ENCODE measurements at regions not wholly inside any gene's neighbourhood (a gene's known extent, or its start where the extent isn't known, plus 50 kb on each side); places are given as distances from the start of the nearest gene placed in this dataset.
A peak's percentile ranks its signal among the peaks of the same experiment; 100 is the strongest.

DNA sequence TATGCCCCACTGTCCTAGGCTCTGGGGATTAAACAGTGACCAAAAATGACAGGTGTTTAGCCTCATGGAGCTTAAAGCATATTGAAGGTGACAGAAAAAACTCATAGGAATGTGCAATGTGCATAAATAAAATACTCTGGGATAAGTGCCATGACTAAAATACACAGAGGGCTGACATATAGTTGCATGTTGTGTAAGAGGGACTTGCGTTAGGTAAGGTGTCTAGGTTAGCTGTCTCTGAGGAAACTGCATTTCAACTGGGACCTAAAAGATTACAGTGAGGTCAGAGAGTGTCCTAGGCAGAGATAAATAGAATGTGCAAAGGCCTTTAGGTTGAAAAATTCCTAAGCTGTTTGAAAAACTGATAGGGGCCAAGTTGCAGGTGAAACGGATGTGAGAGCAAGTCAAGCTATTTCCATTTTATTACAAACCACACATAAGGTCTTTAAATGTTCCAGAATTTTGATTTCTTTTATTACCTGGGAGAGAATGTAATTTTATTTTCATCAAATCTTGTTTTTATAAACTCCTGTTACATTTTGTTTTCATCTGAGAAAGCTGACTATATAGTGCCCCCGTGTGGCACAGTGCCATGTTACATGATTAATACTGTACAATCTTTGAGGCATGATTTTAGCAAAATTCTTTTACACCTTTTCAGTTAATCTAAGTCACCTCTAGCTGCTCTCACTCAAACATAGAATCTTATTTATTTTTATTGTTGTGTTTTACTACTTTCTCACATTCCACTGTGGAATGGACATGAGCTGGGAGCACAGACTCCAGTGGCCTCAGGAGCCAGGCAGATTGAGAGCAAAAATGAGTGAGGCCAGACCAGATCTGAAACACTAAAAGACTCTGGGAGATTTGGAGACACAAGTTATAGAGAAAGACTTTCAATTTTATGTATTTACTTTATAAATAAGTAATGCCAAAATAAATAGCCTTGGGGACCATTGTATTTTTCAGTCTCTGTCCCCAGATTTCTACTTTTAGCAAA, 259.6 kb upstream of the ZNF717 start:
- H3K4me3 ChIP-seq (ENCODE audit: low read length): no peak overlapping the region
- peak; percentile 21 for DNase-seq (ENCODE audit: low read depth)
- TF ChIP-seq CTCF (conservative IDR thresholded peaks at IDR 0.05; ENCODE audit: low read length): peak; percentile 53

DNA sequence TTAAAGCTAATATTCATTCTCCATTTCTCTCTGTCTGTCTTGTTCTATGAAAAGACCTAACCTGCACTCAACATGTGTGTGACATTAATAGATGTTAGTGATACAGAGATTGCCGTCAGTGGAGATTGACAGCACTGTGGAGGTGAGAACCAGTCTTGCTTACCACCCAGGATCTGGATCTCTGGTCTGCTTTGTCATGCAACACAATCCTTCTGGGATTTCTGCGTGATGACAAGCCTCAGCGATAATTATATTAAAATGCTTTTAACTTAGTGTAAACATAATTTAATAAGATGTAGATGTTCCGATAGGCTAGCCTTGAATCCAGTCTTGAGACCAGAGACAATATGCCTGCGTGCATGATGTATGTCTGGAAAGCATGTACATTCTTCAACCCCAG, 262.0 kb upstream of the ZNF717 start:
- TF ChIP-seq CTCF (conservative IDR thresholded peaks at IDR 0.05; ENCODE audit: low read length): no peak
- no peak overlapping the region for H3K4me3 ChIP-seq (ENCODE audit: low read length)
- DNase-seq (ENCODE audit: low read depth): no peak

DNA sequence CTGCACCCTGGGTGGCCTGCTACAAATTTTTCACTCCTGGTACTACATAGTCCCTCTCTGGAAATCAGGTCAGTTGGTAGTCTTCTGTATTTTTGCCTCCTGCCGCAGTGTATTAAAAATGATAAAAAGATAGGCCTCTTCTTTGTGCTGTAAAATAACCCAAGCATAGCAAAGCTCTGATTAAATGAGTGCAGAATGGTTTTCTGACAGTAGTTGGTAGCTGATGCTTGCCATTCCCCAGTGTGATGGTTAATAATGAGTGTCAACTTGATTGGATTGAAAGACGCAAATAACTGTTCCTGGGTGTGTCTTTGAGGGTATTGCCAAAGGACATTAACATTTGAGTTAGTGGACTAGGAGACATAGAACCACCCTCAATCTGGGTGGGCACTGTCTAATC, 264.4 kb upstream of the ZNF717 start:
- TF ChIP-seq CTCF (conservative IDR thresholded peaks at IDR 0.05; ENCODE audit: low read length): no peak
- H3K4me3 ChIP-seq (ENCODE audit: low read length): no peak overlapping the region
- DNase-seq (ENCODE audit: low read depth): no peak

GRCh38 chr3:76051145-76051544, 265.8 kb upstream of the ZNF717 start:
- DNase-seq (ENCODE audit: low read depth): no peak
- no peak overlapping the region for H3K4me3 ChIP-seq (ENCODE audit: low read length)
- no peak for TF ChIP-seq CTCF (conservative IDR thresholded peaks at IDR 0.05; ENCODE audit: low read length)

DNA sequence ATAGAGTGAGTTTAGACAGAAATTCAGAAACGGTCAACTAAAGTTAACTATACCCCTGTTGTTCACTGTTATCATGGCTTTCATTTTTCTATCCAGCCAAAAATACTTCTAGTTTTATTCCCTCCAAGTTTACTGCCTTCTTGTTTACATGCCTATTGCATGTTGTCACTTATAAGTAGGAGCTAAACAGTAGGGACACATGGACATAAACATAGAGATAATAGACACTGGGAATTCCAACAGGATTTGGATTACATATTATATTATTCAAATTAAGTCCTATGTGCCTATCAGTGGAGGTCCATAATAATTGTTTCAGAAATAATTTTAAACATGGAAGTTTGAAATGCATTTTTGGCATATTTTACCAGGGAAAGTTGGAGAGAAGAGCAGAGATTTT, 269.1 kb upstream of the ZNF717 start:
- no peak for DNase-seq (ENCODE audit: low read depth)
- H3K4me3 ChIP-seq (ENCODE audit: low read length): no peak overlapping the region
- no peak for TF ChIP-seq CTCF (conservative IDR thresholded peaks at IDR 0.05; ENCODE audit: low read length)

GRCh38 chr3:76061654-76062053, 276.3 kb upstream of the ZNF717 start:
- no peak for TF ChIP-seq CTCF (conservative IDR thresholded peaks at IDR 0.05; ENCODE audit: low read length)
- no peak for DNase-seq (ENCODE audit: low read depth)
- H3K4me3 ChIP-seq (ENCODE audit: low read length): no peak overlapping the region

GRCh38 chr3:76063019-76063418, 277.7 kb upstream of the ZNF717 start:
- H3K4me3 ChIP-seq (ENCODE audit: low read length): no peak overlapping the region
- no peak for TF ChIP-seq CTCF (conservative IDR thresholded peaks at IDR 0.05; ENCODE audit: low read length)
- peak; percentile 4 for DNase-seq (ENCODE audit: low read depth)

All from AG10803 (cell line).